Small intestine (tissue), 7 donors: ENCODE measurements at regions not wholly inside any gene's neighbourhood (a gene's known extent, or its start where the extent isn't known, plus 50 kb on each side); places are given as distances from the start of the nearest gene placed in this dataset.

ENCODE experiments used
- DNase-seq, 2 donors: peaks; one replicate each; pipeline versions ENCODE4 v3.0.0 to v3.0.0-alpha.2; 2013
- FAIRE-seq: peaks from 2 replicates; lab custom pipeline; 2012; peaks lifted over from hg19 to GRCh38; lab: Jason Lieb, UNC
- H3K27ac ChIP-seq, 3 donors: one replicate each; pipeline ENCODE4 v1.5.1; 2013; ENCODE audit warnings: low read length in 2 of 3, mild to moderate bottlenecking in 2 of 3, control low read depth in 1 of 3, inconsistent platforms in 1 of 3, low read depth in 1 of 3, moderate library complexity in 1 of 3
- H3K27me3 ChIP-seq, 3 donors: one replicate each; pipeline ENCODE4 v1.6.1; 2013; ENCODE audit warnings: low read length in 3 of 3, inconsistent platforms in 1 of 3; ENCODE audit not compliant: control insufficient read depth in 3 of 3, insufficient read depth in 3 of 3
- H3K36me3 ChIP-seq, 3 donors: one replicate each; pipeline ENCODE4 v1.6.1; 2013; ENCODE audit warnings: low read length in 3 of 3, inconsistent platforms in 1 of 3, low read depth in 1 of 3, mild to moderate bottlenecking in 1 of 3, moderate library complexity in 1 of 3; ENCODE audit not compliant: control insufficient read depth in 3 of 3, insufficient read depth in 2 of 3
- H3K4me1 ChIP-seq, 3 donors: one replicate each; pipeline ENCODE4 v1.6.1; 2013; ENCODE audit warnings: low read length in 2 of 3, inconsistent platforms in 1 of 3, low read depth in 1 of 3, mild to moderate bottlenecking in 1 of 3, moderate library complexity in 1 of 3; ENCODE audit not compliant: control insufficient read depth in 3 of 3, insufficient read depth in 2 of 3
- H3K4me3 ChIP-seq, 3 donors: one replicate each; pipeline ENCODE4 v1.5.1; 2013; ENCODE audit warnings: low read length in 3 of 3, control low read depth in 1 of 3, inconsistent platforms in 1 of 3, low read depth in 1 of 3, mild to moderate bottlenecking in 1 of 3, moderate library complexity in 1 of 3
- H3K9me3 ChIP-seq, 2 donors: one replicate each; pipeline ENCODE4 v1.6.1; 2013; ENCODE audit warnings: low read depth in 1 of 2, low read length in 1 of 2; ENCODE audit not compliant: control insufficient read depth in 2 of 2, insufficient read depth in 1 of 2
- WGBS, 3 donors: extraction: QIAGEN DNeasy Blood & Tissue Kit; methylation state at CpG; one replicate each; pipeline ENCODE4 v1.1.7; 2013; 5-methylcytosine and 5-hydroxymethylcytosine counted together
- donor health status: healthy with polysubstance abuse.
- donor health status: control.
- donor health status: control.
- donor health status: Bipolar disorder and iron deficiency.
- donor health status: healthy.

GRCh38 chr5:158058208-158059120, 199.5 kb upstream of the CLINT1 start:
- FAIRE-seq (no peak), DNase-seq (no peak)
- no peak overlapping the region for H3K4me3 ChIP-seq
- H3K27me3 ChIP-seq = peaks cover 0 to 3% (median 0%) of the 10 kb centered on the region in 3 donors
- 76 to 81% (median 80%) methylated on average over 6 of the region's 6 CpGs for WGBS, 3 donors
- H3K4me1 ChIP-seq = no peaks in the 10 kb centered on the region
- no peaks in the 10 kb centered on the region for H3K36me3 ChIP-seq
- H3K27ac ChIP-seq = no peak overlapping the region
- H3K9me3 ChIP-seq = no peaks in the 10 kb centered on the region

- H3K27me3 ChIP-seq = no peaks in the 10 kb centered on the region
- no peak for FAIRE-seq
- no peaks in the 10 kb centered on the region for H3K4me1 ChIP-seq
- H3K27ac ChIP-seq = no peak overlapping the region
- 65 to 83% (median 76%) methylated on average over 5 of the region's 5 CpGs for WGBS, 3 donors
- H3K9me3 ChIP-seq = no peaks in the 10 kb centered on the region
- no peaks in the 10 kb centered on the region for H3K36me3 ChIP-seq
- H3K4me3 ChIP-seq = no peak overlapping the region
- DNase-seq = no peak
These were observed 197.3 kb upstream of the CLINT1 start for GRCh38 chr5:158056130-158056825.

GRCh38 chr5:158055111-158055501, 196.2 kb upstream of the CLINT1 start:
- no peak overlapping the region for H3K27ac ChIP-seq
- no peaks in the 10 kb centered on the region for H3K4me1 ChIP-seq
- H3K36me3 ChIP-seq = no peaks in the 10 kb centered on the region
- no peak for DNase-seq
- no peaks in the 10 kb centered on the region for H3K9me3 ChIP-seq
- no peaks in the 10 kb centered on the region for H3K27me3 ChIP-seq
- no peak overlapping the region for H3K4me3 ChIP-seq
- WGBS, 3 donors = 22 to 34% (median 30%) methylated on average over 4 of the region's 4 CpGs
- FAIRE-seq = no peak

- no peak overlapping the region for H3K27ac ChIP-seq
- H3K9me3 ChIP-seq = no peaks in the 10 kb centered on the region
- no peaks in the 10 kb centered on the region for H3K27me3 ChIP-seq
- H3K4me3 ChIP-seq = no peak overlapping the region
- no peak for FAIRE-seq
- H3K4me1 ChIP-seq = no peaks in the 10 kb centered on the region
- DNase-seq = no peak
- no peaks in the 10 kb centered on the region for H3K36me3 ChIP-seq
- WGBS, 3 donors = 41 to 51% (median 45%) methylated on average over 9 of the region's 9 CpGs
These were observed 195.5 kb upstream of the CLINT1 start for GRCh38 chr5:158054223-158055110.

GRCh38 chr5:158051036-158051435, 192.1 kb upstream of the CLINT1 start:
- no peaks in the 10 kb centered on the region for H3K4me1 ChIP-seq
- no peak overlapping the region for H3K4me3 ChIP-seq
- H3K27me3 ChIP-seq = no peaks in the 10 kb centered on the region
- 27 to 54% (median 39%) methylated on average over 4 of the region's 4 CpGs for WGBS, 3 donors
- DNase-seq (no peak), FAIRE-seq (no peak)
- H3K36me3 ChIP-seq = no peaks in the 10 kb centered on the region
- no peak overlapping the region for H3K27ac ChIP-seq
- H3K9me3 ChIP-seq = no peaks in the 10 kb centered on the region

GRCh38 chr5:158050421-158050820, 191.5 kb upstream of the CLINT1 start:
- no peak overlapping the region for H3K27ac ChIP-seq

GRCh38 chr5:158049459-158049858, 190.5 kb upstream of the CLINT1 start:
- Histone ChIP-seq H3K9me3 (no peaks in the 10 kb centered on the region), H3K27me3 (no peaks in the 10 kb centered on the region), H3K36me3 (no peaks in the 10 kb centered on the region), H3K4me3 (no peak overlapping the region), H3K27ac (no peak overlapping the region), H3K4me1 (no peaks in the 10 kb centered on the region)
- 9 to 47% (median 21%) methylated on average over 1 of the region's 1 CpG for WGBS, 3 donors
- FAIRE-seq = no peak
- no peak for DNase-seq

More at GRCh38 chr5:158050421-158050820, 191.5 kb upstream of the CLINT1 start:
- Histone ChIP-seq H3K4me1 (no peaks in the 10 kb centered on the region), H3K4me3 (no peak overlapping the region), H3K27me3 (no peaks in the 10 kb centered on the region), H3K9me3 (no peaks in the 10 kb centered on the region), H3K36me3 (no peaks in the 10 kb centered on the region)
- 35 to 47% (median 46%) methylated on average over 2 of the region's 2 CpGs for WGBS, 3 donors
- FAIRE-seq (no peak), DNase-seq (no peak)

- no peaks in the 10 kb centered on the region for H3K36me3 ChIP-seq
- DNase-seq (no peak), FAIRE-seq (no peak)
- 84 to 89% (median 89%) methylated on average over 1 of the region's 1 CpG for WGBS, 3 donors
- no peaks in the 10 kb centered on the region for H3K4me1 ChIP-seq
- no peak overlapping the region for H3K27ac ChIP-seq
- H3K4me3 ChIP-seq = no peak overlapping the region
- H3K27me3 ChIP-seq = no peaks in the 10 kb centered on the region
- no peaks in the 10 kb centered on the region for H3K9me3 ChIP-seq
These were observed 186.8 kb upstream of the CLINT1 start for GRCh38 chr5:158045696-158046095.
